Loucy (cell line): ENCODE measurements at regions not wholly inside any gene's neighbourhood (a gene's known extent, or its start where the extent isn't known, plus 50 kb on each side); places are given as distances from the start of the nearest gene placed in this dataset.

Experiments
- H2AFZ ChIP-seq: fragments of 200-600 bp; sonication (generic); 2 replicates; pipeline ENCODE4 v1.6.0; 2016; ENCODE audit warnings: antibody characterized with exemption, mild to moderate bottlenecking, low read length, moderate library complexity
- H3F3A ChIP-seq: fragments of 200-600 bp; 2 replicates; pipeline ENCODE4 v1.6.0; 2016; ENCODE audit warnings: antibody characterized with exemption, low read depth, mild to moderate bottlenecking
- H3K27me3 ChIP-seq: fragments of 200-600 bp; sonication (generic); 2 replicates; pipeline ENCODE4 v1.6.1; 2014; ENCODE audit warnings: low read length, mild to moderate bottlenecking; ENCODE audit not compliant: insufficient read depth, poor library complexity, severe bottlenecking
- H3K36me3 ChIP-seq: fragments of 200-600 bp; sonication (generic); 2 replicates; pipeline ENCODE4 v1.6.1; 2016; ENCODE audit warnings: low read length; ENCODE audit not compliant: insufficient read depth
- H3K4me1 ChIP-seq: fragments of 200-600 bp; sonication (generic); 2 replicates; pipeline ENCODE4 v1.5.1; 2014; ENCODE audit warnings: low read length, mild to moderate bottlenecking; ENCODE audit not compliant: insufficient read depth, poor library complexity, severe bottlenecking
- H3K4me2 ChIP-seq: fragments of 200-600 bp; sonication (generic); 2 replicates; pipeline ENCODE4 v1.6.0; 2014; ENCODE audit warnings: antibody characterized with exemption, low read length, low read depth, mild to moderate bottlenecking; ENCODE audit not compliant: poor library complexity, severe bottlenecking
- H3K4me3 ChIP-seq: fragments of 200-600 bp; sonication (generic); 2 replicates; pipeline ENCODE4 v1.5.1; 2014; ENCODE audit warnings: low read length, mild to moderate bottlenecking, mixed read lengths; ENCODE audit not compliant: poor library complexity, severe bottlenecking
- H3K79me2 ChIP-seq: fragments of 200-600 bp; sonication (generic); 2 replicates; pipeline ENCODE4 v1.6.1; 2014; ENCODE audit warnings: low read length; ENCODE audit not compliant: insufficient read depth
- H3K9ac ChIP-seq: fragments of 200-600 bp; sonication (generic); 2 replicates; pipeline ENCODE4 v1.6.0; 2014; ENCODE audit warnings: mild to moderate bottlenecking, low read depth, low read length, moderate library complexity; ENCODE audit not compliant: poor library complexity, severe bottlenecking
- H3K9me2 ChIP-seq: fragments of 200-600 bp; sonication (generic); replicated peaks from 2 replicates; pipeline ENCODE4 v1.6.1; 2016; ENCODE audit warnings: low read depth, low read length, mixed read lengths
- H3K9me3 ChIP-seq: fragments of 200-600 bp; sonication (generic); 2 replicates; pipeline ENCODE4 v1.6.1; 2014; ENCODE audit warnings: mild to moderate bottlenecking, antibody characterized with exemption, low read length, low read depth; ENCODE audit not compliant: insufficient read depth
- H4K20me1 ChIP-seq: fragments of 200-600 bp; sonication (generic); 2 replicates; pipeline ENCODE4 v1.6.0; 2014; ENCODE audit warnings: antibody characterized with exemption, low read length, mild to moderate bottlenecking; ENCODE audit not compliant: insufficient read depth, poor library complexity, severe bottlenecking
- CTCF ChIP-seq: fragments of 200-600 bp; sonication (generic); conservative IDR thresholded peaks from 2 replicates; pipeline ENCODE4 v1.5.1; 2014; ENCODE audit warnings: mild to moderate bottlenecking, antibody characterized with exemption, low read length
- EZH2phosphoT487 ChIP-seq: fragments of 200-600 bp; IDR thresholded peaks from 2 replicates; pipeline ENCODE4 v1.6.1; 2018; ENCODE audit warnings: antibody characterized with exemption, mild to moderate bottlenecking, moderate library complexity, borderline replicate concordance

- no peak overlapping the region for H3K9ac ChIP-seq
- H3K9me2 ChIP-seq = no peaks in the 10 kb centered on the region
- no peak for TF ChIP-seq EZH2phosphoT487
- no peak for TF ChIP-seq CTCF
- H2AFZ ChIP-seq = no peak overlapping the region
- no peaks in the 10 kb centered on the region for H3K9me3 ChIP-seq
- H4K20me1 ChIP-seq = no peaks in the 10 kb centered on the region
- no peaks in the 10 kb centered on the region for H3K4me1 ChIP-seq
- H3F3A ChIP-seq = no peaks in the 10 kb centered on the region
- no peak overlapping the region for H3K4me2 ChIP-seq
- H3K4me3 ChIP-seq = no peak overlapping the region
- no peaks in the 10 kb centered on the region for H3K36me3 ChIP-seq
- no peaks in the 10 kb centered on the region for H3K27me3 ChIP-seq
- H3K79me2 ChIP-seq = no peaks in the 10 kb centered on the region
Measured at GRCh38 chr14:98900236-98900635, 371.8 kb downstream of the BCL11B start.

- no peak overlapping the region for H2AFZ ChIP-seq
- TF ChIP-seq EZH2phosphoT487 (no peak), CTCF (no peak)
- H3K4me1 ChIP-seq = no peaks in the 10 kb centered on the region
- H3K79me2 ChIP-seq = no peaks in the 10 kb centered on the region
- H3K4me3 ChIP-seq = no peak overlapping the region
- no peak overlapping the region for H3K9ac ChIP-seq
- no peaks in the 10 kb centered on the region for H3K9me2 ChIP-seq
- no peaks in the 10 kb centered on the region for H3K36me3 ChIP-seq
- no peaks in the 10 kb centered on the region for H3F3A ChIP-seq
- H3K27me3 ChIP-seq = no peaks in the 10 kb centered on the region
- H3K9me3 ChIP-seq = no peaks in the 10 kb centered on the region
- no peak overlapping the region for H3K4me2 ChIP-seq
- no peaks in the 10 kb centered on the region for H4K20me1 ChIP-seq
Measured at GRCh38 chr14:98900798-98901197, 371.2 kb downstream of the BCL11B start.

GRCh38 chr14:98901511-98902205 lies 370.3 kb downstream of the BCL11B start:
- H3K9me2 ChIP-seq = no peaks in the 10 kb centered on the region
- H3K9me3 ChIP-seq = no peaks in the 10 kb centered on the region
- no peaks in the 10 kb centered on the region for H3F3A ChIP-seq
- no peak overlapping the region for H3K4me3 ChIP-seq
- H4K20me1 ChIP-seq = no peaks in the 10 kb centered on the region
- H3K4me2 ChIP-seq = no peak overlapping the region
- no peaks in the 10 kb centered on the region for H3K79me2 ChIP-seq
- no peak overlapping the region for H3K9ac ChIP-seq
- H2AFZ ChIP-seq = no peak overlapping the region
- TF ChIP-seq EZH2phosphoT487 (no peak), CTCF (no peak)
- H3K36me3 ChIP-seq = no peaks in the 10 kb centered on the region
- no peaks in the 10 kb centered on the region for H3K4me1 ChIP-seq
- no peaks in the 10 kb centered on the region for H3K27me3 ChIP-seq
